VCaP (cell line): ENCODE measurements at regions not wholly inside any gene's neighbourhood (a gene's known extent, or its start where the extent isn't known, plus 50 kb on each side); places are given as distances from the start of the nearest gene placed in this dataset.

Experiments
- H3K27ac ChIP-seq: fragments of 450-650 bp; 2 replicates; pipeline ENCODE4 v1.5.1; 2017
- TF ChIP-seq, protein P1 (sequence below): fragments of 450-650 bp; conservative IDR thresholded peaks from 2 replicates; pipeline ENCODE4 v1.5.1; 2017; ENCODE audit warnings: mild to moderate bottlenecking, moderate library complexity

DNA sequence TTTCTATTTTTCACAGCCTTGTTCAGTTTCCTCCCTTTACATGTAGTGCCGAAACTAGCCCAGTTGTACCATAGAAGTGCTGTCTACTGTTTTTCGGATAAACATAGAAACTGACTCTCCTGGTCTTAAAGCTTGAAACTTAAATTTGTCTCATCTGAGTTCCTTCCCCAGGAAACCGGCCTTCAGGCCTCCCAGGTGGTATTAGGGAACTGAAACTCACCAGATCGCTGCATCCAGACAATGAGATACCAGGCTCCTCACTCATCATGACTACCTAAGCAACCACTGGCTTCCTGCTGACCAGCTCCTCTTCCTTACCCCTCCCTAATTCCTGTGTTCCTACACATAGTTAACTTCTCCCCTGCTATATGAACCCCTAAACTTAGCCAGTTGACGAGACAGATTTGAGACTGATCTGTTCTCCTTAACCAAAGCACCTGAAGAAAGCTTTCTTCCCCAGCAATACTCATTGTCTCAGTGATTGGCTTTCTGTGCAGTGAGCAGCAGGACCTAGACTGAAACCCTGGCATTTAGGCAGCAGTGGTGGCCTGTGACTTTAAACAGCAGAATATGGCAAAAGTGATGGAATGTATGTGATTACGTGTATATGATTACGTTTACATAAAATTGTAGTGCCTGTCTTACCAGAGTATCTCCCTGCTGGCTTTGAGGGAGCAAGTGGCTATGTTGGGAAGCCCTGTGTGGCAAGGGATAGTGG is 959.1 kb upstream of the LCORL start:
- no peak overlapping the region for H3K27ac ChIP-seq
- TF ChIP-seq, protein P1, sequence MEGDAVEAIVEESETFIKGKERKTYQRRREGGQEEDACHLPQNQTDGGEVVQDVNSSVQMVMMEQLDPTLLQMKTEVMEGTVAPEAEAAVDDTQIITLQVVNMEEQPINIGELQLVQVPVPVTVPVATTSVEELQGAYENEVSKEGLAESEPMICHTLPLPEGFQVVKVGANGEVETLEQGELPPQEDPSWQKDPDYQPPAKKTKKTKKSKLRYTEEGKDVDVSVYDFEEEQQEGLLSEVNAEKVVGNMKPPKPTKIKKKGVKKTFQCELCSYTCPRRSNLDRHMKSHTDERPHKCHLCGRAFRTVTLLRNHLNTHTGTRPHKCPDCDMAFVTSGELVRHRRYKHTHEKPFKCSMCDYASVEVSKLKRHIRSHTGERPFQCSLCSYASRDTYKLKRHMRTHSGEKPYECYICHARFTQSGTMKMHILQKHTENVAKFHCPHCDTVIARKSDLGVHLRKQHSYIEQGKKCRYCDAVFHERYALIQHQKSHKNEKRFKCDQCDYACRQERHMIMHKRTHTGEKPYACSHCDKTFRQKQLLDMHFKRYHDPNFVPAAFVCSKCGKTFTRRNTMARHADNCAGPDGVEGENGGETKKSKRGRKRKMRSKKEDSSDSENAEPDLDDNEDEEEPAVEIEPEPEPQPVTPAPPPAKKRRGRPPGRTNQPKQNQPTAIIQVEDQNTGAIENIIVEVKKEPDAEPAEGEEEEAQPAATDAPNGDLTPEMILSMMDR, result no peak

DNA sequence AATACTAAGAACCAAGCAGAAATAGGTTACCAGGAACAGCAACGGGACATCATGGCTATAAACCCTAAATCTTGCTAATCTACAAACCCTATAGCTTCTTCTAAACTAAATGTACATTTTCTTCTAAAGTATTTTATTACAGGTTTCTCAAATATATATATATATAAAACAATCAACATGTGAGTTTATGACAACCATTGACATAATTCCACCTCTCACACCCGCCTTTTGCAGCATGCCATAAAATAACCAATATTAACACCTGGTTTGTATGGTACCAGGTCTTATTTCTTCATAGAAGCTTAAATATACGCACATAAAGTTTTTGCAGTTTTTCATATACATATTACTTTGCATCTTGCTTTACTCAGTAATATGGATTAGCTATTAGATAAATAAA is 955.3 kb upstream of the LCORL start:
- no peak overlapping the region for H3K27ac ChIP-seq
- TF ChIP-seq, protein P1, result no peak

DNA sequence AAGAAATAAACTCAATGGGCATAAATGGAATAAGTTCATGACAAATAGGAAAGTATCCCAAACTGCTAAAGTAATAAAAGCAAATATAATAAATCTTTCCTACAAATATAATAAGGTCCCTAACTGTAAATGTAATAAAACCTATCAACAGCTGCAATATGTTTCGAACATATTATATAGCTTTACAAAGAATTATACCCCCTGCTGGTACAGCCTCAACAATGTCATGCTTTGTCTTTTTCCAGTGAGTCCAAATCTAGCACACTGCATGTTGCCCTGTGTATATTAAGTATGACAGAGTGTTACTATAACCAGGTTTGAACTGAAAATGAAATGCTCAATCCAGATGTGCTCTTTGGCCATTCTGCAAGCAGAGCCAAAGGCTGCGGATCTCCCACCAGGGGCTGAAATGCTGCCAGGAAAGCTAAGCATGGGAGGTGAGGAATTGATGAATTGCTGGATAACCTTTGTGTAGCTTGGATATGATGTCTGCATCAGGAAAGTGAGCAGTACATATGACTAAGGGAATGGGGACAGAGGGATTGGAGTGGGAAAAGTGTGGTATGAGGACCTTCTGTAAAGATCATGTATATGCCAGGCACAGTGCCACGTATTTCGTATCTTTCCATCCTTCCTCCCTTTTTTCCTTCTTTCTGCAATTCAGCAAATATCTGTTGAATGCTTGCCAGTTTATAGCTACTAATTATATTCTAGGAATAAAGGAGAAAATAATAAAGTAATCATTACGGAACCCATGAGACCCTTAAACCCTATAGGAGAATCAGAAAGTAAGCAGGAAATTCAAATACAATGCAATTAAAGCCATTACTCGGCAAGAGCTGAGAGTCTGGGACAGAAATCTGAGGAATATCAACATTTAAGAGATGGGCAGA is 954.6 kb upstream of the LCORL start:
- TF ChIP-seq, protein P1, result peak; percentile 23; the same call in 1 of the 2 replicates

DNA sequence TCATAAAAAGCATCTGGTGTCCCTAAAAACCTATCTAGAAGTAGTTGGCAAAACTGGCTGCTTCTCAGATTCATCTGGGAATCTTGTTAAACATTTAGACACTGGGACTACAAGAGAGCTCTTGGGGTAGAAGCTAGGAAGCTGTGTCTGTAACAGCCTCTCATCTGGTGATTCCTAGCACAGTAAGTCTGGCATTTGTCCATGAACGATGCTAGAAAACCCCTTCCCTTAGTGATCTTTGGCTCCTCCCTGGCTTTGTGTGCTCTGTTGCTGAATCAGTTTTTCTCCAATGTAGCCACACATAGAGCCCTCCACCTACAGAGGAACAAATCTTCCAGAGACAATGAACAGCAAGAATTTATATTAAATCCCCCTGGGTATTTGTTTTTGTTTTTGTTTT is 951.7 kb upstream of the LCORL start:
- TF ChIP-seq, protein P1, result no peak
- no peak overlapping the region for H3K27ac ChIP-seq

More for the DNA sequence above, 954.6 kb upstream of the LCORL start:
- no peak overlapping the region for H3K27ac ChIP-seq

DNA sequence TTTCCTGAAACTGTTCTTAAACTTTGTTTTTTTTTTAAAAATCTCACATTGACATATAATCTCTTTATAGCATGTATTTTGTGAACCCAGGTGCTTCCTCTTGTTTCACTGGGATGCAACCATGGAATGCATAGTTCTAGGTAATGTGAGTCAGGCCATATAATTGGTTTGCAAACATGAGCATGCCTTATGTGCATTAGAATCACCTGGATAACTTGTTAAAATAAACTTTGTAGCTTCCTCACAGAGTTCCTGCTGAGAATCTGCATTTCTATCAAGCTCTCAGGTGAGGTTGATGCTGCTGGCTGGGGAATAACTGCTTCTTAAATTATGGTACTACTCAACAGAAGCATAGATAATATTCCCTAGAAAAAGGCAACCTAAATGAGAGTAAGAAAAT is 940.3 kb upstream of the LCORL start:
- TF ChIP-seq, protein P1, result no peak

DNA sequence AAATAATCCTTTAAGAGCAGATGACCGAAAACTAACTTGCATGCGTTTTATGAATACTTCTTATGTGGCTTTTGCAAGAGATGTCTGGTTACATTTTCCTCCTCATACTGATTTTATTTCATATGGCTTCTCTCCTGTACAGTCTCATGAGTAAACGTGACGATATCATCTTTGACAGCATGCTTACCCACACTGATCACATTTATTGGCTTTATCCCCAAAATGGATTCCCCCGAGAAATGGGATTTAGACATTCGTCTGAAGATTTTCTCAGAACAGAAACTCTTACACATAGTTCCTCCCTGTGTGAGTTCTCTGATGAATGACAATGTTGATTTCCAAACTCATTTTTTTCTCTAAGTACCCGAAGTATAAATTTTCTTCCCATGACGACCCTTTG is 939.7 kb upstream of the LCORL start:
- H3K27ac ChIP-seq, result no peak overlapping the region
- TF ChIP-seq, protein P1, result no peak

More for the DNA sequence above, 940.3 kb upstream of the LCORL start:
- H3K27ac ChIP-seq, result no peak overlapping the region

DNA sequence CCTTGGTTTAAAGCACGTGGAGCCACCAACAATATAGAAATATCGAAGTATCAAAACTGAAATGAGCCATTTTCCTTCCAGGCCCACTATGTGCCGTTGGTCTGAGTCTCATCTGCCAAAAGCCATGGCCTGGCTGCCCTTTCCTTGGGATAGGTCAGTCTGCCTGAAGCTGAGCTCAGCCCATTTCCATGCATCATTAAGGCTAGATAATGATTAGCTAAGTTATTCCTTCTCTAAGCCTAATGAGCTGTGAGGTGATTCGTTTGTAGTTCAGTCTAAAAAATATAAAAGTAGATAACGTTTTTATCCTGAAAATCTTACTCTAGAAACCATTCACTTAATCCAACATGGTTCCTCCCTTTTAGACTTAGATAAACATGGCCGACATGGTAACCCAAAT is 936.2 kb upstream of the LCORL start:
- no peak overlapping the region for H3K27ac ChIP-seq
- TF ChIP-seq, protein P1, result no peak
